Nephron progenitor cell (in vitro differentiated cells): ENCODE measurements at regions not wholly inside any gene's neighbourhood (a gene's known extent, or its start where the extent isn't known, plus 50 kb on each side); places are given as distances from the start of the nearest gene placed in this dataset.

Experiments used
- DNase-seq: peaks from one replicate; pipeline ENCODE4 v3.0.0; 2021
- H3K27ac Mint-ChIP-seq: 2 replicates; pipeline ENCODE4 v1.8.0; 2021; ENCODE audit warnings: mild to moderate bottlenecking, moderate library complexity, mixed read lengths
- H3K27me3 Mint-ChIP-seq: 2 replicates; pipeline ENCODE4 v1.8.0; 2021; ENCODE audit warnings: mild to moderate bottlenecking, low read depth, mixed read lengths; ENCODE audit not compliant: poor library complexity
- H3K36me3 Mint-ChIP-seq: 2 replicates; pipeline ENCODE4 v1.8.0; 2021; ENCODE audit warnings: low read depth, mixed read lengths
- H3K4me1 Mint-ChIP-seq: 2 replicates; pipeline ENCODE4 v1.8.0; 2021; ENCODE audit warnings: mixed read lengths
- H3K4me3 Mint-ChIP-seq: 2 replicates; pipeline ENCODE4 v1.8.0; 2021; ENCODE audit warnings: mild to moderate bottlenecking, moderate library complexity, mixed read lengths
- H3K9me3 Mint-ChIP-seq: 2 replicates; pipeline ENCODE4 v1.8.0; 2021; ENCODE audit warnings: mild to moderate bottlenecking, moderate library complexity, mixed read lengths
- TF ChIP-seq, protein P1 (sequence below): fragments of 200-600 bp; sonication (generic); IDR thresholded peaks from 2 replicates; pipeline ENCODE4 v1.5.0; 2021; ENCODE audit warnings: antibody characterized with exemption

DNA sequence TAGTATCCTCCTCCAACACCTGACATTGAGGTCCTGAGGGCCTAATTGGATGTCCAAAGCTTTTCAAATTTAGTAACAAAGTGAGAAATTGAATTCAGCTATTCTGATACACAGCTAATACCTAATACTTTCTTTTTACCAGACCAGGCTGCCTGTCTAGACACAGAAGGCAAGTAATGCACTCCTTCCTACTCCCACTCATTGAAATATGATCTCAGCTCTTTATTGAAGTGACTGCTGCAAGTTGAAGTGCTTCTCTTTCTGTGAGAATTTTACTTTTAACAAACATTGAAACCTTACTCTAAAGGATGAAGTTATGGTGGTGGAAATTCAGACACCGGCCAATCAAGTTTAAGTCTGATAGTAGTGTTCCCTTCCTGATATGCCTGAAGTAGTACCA lies 90.8 kb upstream of the OGFRL1 start:
- Mint-ChIP-seq H3K4me1 (peaks cover 20% of the 10 kb centered on the region), H3K4me3 (no peak overlapping the region), H3K36me3 (no peaks in the 10 kb centered on the region), H3K9me3 (no peaks in the 10 kb centered on the region), H3K27ac (peak overlapping the region; percentile 86), H3K27me3 (no peaks in the 10 kb centered on the region)
- TF ChIP-seq, protein P1, sequence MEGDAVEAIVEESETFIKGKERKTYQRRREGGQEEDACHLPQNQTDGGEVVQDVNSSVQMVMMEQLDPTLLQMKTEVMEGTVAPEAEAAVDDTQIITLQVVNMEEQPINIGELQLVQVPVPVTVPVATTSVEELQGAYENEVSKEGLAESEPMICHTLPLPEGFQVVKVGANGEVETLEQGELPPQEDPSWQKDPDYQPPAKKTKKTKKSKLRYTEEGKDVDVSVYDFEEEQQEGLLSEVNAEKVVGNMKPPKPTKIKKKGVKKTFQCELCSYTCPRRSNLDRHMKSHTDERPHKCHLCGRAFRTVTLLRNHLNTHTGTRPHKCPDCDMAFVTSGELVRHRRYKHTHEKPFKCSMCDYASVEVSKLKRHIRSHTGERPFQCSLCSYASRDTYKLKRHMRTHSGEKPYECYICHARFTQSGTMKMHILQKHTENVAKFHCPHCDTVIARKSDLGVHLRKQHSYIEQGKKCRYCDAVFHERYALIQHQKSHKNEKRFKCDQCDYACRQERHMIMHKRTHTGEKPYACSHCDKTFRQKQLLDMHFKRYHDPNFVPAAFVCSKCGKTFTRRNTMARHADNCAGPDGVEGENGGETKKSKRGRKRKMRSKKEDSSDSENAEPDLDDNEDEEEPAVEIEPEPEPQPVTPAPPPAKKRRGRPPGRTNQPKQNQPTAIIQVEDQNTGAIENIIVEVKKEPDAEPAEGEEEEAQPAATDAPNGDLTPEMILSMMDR: no peak
- no peak for DNase-seq

DNA sequence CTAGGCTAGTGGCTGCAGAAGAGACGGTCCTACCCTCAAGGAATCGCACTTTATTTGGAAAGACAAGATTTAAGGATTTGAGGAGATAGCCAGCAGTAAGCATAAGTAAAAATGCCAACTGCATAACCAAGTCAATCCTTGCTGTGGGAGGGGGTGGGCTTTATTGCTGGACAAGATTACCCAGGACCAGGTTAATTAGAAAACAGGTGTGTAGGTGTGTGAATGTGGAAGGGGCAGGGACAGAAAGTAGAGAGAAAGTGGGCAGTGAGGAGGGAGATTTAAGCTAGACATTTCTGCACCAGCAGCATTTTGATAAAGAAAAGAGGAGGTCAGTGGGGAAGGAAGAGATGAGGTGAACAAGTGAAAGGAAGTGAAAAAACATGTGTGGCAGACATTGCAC lies 89.7 kb upstream of the OGFRL1 start:
- no peaks in the 10 kb centered on the region for H3K27me3 Mint-ChIP-seq
- H3K4me3 Mint-ChIP-seq: no peak overlapping the region
- no peak overlapping the region for H3K27ac Mint-ChIP-seq
- no peaks in the 10 kb centered on the region for H3K9me3 Mint-ChIP-seq
- no peak for DNase-seq
- H3K4me1 Mint-ChIP-seq: peaks cover 15% of the 10 kb centered on the region
- H3K36me3 Mint-ChIP-seq: no peaks in the 10 kb centered on the region
- TF ChIP-seq, protein P1: no peak

DNA sequence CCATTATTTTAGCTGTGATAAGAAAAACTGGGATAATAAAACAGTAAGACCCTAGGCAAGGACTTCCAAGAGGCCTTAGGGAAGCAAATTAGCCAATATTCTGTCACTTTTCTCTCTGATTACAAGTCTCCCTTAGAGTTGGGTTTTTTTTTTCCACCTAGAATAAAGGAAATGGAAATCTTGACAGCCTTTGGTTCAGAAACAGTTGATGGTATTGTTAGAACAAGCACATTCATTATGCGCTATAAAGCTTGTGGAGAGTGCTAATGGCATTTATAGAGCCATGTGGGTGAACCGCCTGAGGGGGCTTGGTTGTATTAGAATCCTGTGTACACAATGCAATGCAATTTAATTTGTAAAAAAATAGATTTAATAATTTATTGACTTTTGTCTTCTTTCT lies 88.9 kb upstream of the OGFRL1 start:
- Mint-ChIP-seq H3K4me1 (peaks cover 17% of the 10 kb centered on the region), H3K36me3 (no peaks in the 10 kb centered on the region), H3K9me3 (no peaks in the 10 kb centered on the region), H3K27ac (no peak overlapping the region), H3K4me3 (no peak overlapping the region), H3K27me3 (no peaks in the 10 kb centered on the region)
- DNase-seq: no peak
- TF ChIP-seq, protein P1: no peak

DNA sequence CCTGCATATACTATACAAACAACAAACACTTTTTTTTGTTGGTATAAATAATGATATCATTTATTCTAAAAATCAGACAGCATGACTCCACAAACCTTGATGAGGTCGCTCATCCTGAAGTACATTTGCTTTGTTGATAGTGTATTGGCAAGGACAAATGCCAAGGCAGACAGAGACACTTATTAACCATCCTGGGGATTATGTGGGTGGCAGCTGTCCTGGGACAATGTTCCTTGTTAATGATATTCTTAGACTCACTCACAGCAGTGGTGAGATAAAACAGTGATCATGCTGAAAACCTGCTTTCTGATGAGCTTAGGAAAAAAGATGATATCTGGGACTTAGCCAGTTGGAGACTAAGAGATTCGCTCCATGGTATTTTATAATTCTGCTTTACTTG lies 85.4 kb upstream of the OGFRL1 start:
- no peaks in the 10 kb centered on the region for H3K27me3 Mint-ChIP-seq
- H3K9me3 Mint-ChIP-seq: no peaks in the 10 kb centered on the region
- TF ChIP-seq, protein P1: no peak
- H3K36me3 Mint-ChIP-seq: no peaks in the 10 kb centered on the region
- no peak for DNase-seq
- H3K4me1 Mint-ChIP-seq: peaks cover 5% of the 10 kb centered on the region
- H3K4me3 Mint-ChIP-seq: no peak overlapping the region
- no peak overlapping the region for H3K27ac Mint-ChIP-seq

DNA sequence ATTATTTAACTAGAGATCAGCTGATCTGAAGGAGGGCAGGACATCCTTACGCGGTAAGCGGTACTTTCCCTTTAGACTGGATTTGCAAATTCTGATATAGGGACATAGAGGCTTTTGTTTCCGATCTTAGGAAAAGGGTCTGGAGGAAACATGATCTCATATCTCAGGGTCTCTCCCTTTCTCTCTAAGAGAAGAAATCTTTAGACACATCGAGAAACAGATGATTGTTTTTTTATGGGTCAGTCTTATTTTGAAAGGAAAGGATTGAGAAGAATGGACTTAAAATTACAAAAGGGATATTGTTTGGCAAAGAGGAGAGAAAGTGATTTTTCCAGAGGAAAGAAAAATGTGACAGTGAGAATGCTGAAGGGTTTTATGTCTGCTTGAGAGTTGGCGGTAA lies 83.9 kb upstream of the OGFRL1 start:
- Mint-ChIP-seq H3K4me1 (peaks cover 5% of the 10 kb centered on the region), H3K36me3 (no peaks in the 10 kb centered on the region), H3K27me3 (no peaks in the 10 kb centered on the region), H3K9me3 (no peaks in the 10 kb centered on the region), H3K27ac (peak overlapping the region; percentile 67), H3K4me3 (no peak overlapping the region)
- TF ChIP-seq, protein P1: no peak
- no peak for DNase-seq

DNA sequence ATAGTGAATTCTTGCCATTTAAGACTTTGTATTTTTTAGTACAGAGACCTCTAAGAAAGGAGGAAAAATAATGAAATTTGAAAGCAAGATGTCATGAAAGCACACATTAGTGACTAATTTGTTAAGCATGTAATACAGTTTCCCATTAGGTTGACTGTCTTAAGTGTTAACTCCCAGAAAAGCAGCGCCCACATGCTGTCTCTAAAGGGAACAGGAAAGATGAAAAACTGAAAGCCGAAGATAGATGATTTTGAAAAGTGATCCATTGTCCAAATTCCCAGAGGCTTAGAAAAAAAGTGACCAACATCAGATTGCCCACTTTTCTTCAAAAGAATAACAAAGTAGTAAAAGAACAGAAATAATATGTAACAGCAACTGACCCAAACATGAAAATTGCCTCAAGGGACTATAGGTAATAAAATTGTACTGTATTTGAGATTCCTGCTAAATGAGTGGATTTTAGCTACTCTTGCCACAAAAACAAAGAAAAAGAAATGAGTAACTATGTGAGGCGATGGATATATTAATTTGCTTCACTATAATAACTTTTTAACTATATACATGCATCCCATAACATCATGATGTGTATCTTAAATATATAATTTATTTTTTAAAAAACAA lies 83.2 kb upstream of the OGFRL1 start:
- peaks cover 5% of the 10 kb centered on the region for H3K4me1 Mint-ChIP-seq
- H3K27me3 Mint-ChIP-seq: no peaks in the 10 kb centered on the region
- DNase-seq: no peak
- no peak overlapping the region for H3K27ac Mint-ChIP-seq
- no peak overlapping the region for H3K4me3 Mint-ChIP-seq
- H3K36me3 Mint-ChIP-seq: no peaks in the 10 kb centered on the region
- H3K9me3 Mint-ChIP-seq: no peaks in the 10 kb centered on the region
- TF ChIP-seq, protein P1: no peak
